HG03196 (cell line): ENCODE measurements at regions not wholly inside any gene's neighbourhood (a gene's known extent, or its start where the extent isn't known, plus 50 kb on each side); places are given as distances from the start of the nearest gene placed in this dataset.

Experiments
- ATAC-seq: cut with Tn5 transposase; IDR thresholded peaks from one replicate; pipeline ENCODE4 v1.9.1; 2021; ENCODE audit not compliant: unreplicated experiment

DNA sequence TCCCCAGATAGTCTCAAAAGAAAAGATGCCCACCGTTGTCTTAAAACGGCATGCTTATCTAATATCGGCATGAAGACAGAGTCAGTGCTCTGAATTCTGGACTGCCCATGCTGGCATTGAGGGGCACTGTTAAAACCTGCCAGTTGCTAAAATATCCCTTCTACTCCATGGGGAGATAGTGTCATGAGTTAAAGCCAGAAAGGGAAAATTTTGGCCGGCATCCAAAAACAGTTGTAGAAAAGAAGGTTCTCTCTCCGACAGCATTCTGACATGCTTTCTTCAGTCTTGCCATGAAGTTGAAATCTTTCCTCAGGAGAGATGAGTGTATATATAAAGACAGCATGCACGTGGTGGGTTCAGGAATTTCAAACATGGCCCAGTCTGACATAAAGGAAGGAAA lies 401.3 kb upstream of the PIK3C3 start:
- ATAC-seq = no peak

GRCh38 chr18:41548521-41549260 lies 406.3 kb upstream of the PIK3C3 start:
- ATAC-seq = no peak

GRCh38 chr18:41545091-41545888 lies 409.7 kb upstream of the PIK3C3 start:
- no peak for ATAC-seq

- no peak for ATAC-seq
Measured at GRCh38 chr18:41543815-41544214, 411.2 kb upstream of the PIK3C3 start.

DNA sequence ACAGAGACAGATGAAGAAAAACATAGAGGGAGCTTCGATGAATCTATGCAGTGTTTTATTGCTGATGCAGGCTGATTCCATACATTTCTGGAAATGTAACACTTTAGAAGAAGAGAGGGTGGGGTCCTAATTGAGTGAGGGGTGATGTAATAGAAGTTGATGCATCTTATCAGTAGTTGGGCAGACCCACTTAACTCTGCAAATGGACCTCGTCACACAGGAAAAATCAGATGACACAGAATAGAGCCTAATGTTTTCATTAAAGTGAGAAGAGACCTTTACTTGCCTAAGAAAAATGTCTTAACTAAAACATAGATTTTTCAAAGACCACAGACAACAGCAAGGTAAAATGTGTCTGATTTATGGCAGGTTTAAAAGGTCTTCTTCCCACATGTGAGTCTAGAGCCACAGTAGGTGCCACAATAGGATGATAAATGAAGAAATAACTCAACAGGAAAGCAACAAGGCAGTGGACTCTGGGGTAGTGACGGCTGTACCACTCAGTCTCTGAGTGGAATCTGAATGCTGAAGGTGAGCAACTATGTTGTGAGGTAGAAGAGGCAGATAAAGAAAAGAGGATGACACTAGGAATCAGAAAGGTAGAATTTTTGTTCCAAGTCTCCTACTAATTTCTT lies 414.7 kb upstream of the PIK3C3 start:
- no peak for ATAC-seq

- no peak for ATAC-seq
Measured at GRCh38 chr18:41538751-41539150, 416.3 kb upstream of the PIK3C3 start.

GRCh38 chr18:41537666-41538065 lies 417.4 kb upstream of the PIK3C3 start:
- no peak for ATAC-seq

DNA sequence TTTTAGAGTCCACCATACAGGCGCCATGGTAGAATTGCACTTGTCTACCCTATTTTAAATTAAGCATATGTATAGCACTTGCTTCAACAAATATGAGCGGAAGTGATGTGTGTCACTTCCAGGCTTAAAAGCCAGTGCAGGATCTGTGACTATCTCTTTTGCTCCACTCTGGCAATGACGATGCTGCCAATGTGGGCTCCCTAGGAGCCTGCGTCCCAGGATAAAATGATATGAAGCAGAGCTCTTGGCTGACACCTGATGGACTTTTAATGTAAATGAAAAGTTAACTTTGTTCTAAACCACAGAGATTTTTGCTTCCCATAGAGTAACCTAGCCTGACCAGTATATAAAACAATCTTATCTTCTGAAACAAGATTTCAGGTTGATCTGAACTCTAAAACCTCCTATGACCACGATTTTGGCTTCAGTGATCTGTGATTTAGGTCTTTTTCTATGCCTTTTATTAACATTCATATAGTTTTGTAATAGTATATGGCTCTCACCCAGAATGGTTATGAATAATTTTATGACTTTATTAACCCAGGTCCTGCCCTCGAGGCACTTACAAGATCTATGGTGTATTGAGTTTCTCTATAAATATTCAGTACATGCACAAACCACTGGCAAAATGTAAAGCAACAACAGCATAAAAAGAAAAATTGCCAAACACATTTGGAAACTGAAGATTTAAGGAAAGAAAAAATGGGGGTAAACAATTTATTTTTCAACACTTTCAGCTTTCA lies 422.5 kb upstream of the PIK3C3 start:
- ATAC-seq = no peak

GRCh38 chr18:41530970-41531369 lies 424.1 kb upstream of the PIK3C3 start:
- ATAC-seq = no peak

DNA sequence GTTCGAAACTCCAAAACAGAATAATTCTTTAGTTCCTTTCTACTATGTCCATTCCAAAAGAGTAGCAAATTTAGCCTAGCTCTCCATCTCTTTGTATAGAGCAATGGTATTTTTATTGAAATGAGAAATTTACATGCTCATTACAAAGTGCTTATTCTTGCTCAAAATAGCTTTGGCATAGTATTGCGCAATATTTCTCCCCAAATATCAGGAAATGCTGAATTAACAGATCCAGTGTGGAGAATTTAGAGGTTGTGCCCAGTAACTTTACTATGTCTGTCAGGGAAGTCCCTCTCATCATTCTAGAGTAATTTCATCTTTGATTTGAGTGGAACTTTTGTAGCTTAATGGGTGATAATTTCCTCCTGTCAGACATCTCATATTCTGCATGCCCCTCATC lies 425.9 kb upstream of the PIK3C3 start:
- ATAC-seq = no peak

DNA sequence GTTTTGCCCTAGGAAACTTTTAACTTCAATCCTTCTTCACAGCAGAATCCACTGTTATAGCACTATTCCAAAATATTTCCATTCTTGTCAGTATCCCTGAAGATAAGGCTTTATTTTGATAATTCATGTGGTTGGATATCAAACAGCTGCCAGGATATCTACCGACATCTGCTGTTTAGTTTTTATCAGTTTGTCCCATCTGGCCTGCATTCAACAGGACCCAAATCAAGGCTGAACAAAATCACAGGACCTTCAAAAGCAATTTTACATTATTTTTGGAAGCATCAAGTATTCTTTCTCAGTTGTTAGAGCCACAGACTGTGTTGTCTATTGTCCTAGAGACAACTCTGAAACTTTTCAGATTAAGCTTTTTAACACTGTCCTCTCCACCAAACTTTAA lies 429.0 kb upstream of the PIK3C3 start:
- ATAC-seq = no peak

GRCh38 chr18:41524674-41525470 lies 430.2 kb upstream of the PIK3C3 start:
- ATAC-seq = no peak

GRCh38 chr18:41517142-41517541 lies 437.9 kb upstream of the PIK3C3 start:
- no peak for ATAC-seq

- no peak for ATAC-seq
Measured at GRCh38 chr18:41513438-41513837, 441.6 kb upstream of the PIK3C3 start.

DNA sequence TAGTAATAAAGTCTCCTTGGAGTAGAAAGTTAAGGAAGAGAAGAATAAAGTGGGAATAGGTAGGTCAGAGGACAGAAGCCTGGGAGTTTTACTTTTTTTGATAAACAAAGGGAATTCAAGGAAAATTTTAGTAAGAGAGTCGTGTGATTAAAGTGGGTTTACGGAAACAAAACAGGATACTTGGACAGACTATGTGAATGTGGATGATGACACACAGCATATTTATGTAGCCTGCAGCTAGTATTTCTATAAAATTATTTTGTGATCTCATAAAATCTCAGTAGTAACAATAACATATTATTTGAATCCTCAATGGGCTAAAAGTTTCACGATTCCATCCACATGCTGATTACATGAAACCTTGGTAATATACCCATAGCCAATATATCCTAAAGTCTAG lies 450.7 kb upstream of the PIK3C3 start:
- no peak for ATAC-seq

GRCh38 chr18:41501848-41502247 lies 453.2 kb upstream of the PIK3C3 start:
- no peak for ATAC-seq

- no peak for ATAC-seq
Measured at GRCh38 chr18:41499345-41499744, 455.7 kb upstream of the PIK3C3 start.

DNA sequence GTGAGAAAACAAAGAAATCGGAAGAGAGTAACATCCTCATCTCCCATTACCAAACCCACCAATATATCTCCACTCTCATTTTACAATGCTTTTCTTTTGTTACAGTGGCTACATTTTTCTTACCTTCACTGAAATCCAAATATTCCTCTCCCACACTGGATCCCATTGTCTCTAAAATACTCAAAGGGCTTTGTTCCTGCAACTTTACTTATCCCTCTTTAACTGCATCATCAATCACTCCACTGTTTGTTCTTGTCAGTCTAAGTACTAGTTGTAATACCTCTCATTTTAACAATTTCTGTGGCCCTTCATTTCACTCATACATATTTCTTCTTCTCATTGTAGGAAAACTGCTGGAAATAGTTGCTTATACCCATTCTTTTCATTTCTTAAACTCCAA lies 464.2 kb upstream of the PIK3C3 start:
- no peak for ATAC-seq

GRCh38 chr18:41486575-41486974 lies 468.5 kb upstream of the PIK3C3 start:
- no peak for ATAC-seq

DNA sequence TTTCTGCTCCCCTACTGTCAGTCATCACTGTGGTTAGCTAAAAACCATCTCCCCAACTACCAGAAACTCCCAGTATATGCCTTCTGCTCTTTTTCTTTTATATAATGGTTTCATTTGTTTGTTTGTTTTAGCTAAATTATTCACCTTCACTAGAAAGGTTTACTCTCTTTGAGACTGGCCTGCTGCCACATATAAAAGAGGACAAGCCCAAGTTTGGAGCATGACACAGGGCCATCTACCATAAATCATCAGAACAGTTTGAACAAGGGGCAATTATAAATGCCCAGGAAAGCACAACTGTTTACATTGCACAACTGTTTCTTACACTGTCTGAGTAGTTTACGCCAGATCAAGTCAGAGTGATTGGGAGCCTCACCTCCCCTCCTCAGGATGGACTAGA lies 471.0 kb upstream of the PIK3C3 start:
- no peak for ATAC-seq

DNA sequence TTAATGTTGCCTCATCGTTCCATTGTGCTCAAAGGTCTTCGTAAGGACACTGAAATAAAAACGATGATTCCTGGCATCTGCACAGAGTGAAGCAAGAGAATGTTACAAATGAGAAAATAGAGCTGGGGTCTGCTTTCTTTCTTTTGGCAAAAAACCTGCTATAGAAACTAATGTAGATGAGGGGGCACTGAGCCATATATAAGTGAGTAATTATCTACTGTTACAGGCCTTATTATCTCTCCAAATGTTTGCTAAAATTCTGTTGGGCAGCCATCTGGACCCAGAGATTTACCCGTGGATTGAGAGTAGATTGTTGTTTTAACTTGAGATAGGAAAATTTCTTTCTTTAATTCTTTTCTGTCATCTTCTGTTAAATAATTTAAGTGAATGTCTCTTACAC lies 472.5 kb upstream of the PIK3C3 start:
- ATAC-seq = no peak
